GM18498 (cell line): ENCODE measurements at regions not wholly inside any gene's neighbourhood (a gene's known extent, or its start where the extent isn't known, plus 50 kb on each side); places are given as distances from the start of the nearest gene placed in this dataset.
"Not testable (repeated sequence)": the region's sequence is repeated elsewhere in the genome, so short reads cannot be mapped to it uniquely, and the experiment has no call there.

Source experiments
- ATAC-seq: cut with Tn5 transposase; IDR thresholded peaks from one replicate; pipeline ENCODE4 v1.9.1; 2021; ENCODE audit warnings: mild to moderate bottlenecking, moderate library complexity; ENCODE audit not compliant: unreplicated experiment

DNA sequence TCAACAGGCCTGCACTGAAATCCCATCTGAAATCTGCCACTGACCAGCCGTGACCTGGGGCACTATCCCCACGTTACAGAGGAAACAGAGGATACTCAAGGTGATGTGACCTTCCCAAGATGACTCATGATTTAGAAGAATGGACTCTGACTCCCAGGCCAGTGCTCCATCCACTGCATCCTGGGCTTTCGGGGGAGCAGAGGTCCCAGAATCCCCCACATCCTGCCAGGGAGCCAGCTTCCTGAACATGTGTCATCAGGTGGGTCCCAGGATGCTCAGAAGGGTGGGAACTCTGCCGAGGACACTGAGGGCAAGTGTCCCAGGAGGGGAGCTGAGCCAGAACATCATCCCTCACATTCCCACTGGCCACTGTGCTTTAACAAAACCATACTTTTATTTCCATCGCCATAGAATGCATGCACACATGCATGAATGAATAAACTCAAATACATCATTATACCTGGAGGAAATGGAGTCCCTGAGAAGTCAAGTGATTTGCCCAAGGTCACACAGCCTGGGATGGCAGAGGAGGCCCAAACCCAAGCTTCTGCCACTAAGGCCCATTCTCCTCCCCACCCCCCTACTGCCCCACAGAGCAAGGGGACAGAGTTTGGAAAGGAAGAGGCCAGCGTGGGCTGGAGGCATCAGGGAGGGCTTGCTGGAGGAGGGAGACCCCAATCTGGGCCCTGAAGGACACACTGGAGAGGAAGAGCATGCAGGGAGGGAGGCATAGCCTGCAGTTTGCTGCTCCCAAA lies 189.4 kb downstream of the MATN1 start:
- ATAC-seq = no peak

DNA sequence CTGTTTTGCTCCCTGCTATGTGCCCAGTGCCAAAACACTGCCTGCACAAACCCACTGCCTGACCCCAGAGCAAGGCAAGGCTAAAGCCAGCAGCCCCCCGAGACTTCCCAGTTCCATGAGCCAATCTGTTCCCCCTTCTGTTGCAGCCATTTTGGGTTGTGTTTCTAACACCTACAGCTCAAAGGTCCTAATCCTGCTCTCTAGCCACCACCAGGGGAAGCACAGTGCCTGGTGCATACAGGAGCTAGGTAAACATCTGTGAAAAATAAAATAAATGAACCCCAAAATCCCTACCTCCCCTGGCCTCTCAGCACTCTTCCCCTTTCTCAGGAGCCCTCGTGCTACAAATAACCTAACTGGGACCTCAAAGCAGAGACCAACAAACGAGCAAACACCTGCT lies 190.2 kb downstream of the MATN1 start:
- ATAC-seq = no peak

DNA sequence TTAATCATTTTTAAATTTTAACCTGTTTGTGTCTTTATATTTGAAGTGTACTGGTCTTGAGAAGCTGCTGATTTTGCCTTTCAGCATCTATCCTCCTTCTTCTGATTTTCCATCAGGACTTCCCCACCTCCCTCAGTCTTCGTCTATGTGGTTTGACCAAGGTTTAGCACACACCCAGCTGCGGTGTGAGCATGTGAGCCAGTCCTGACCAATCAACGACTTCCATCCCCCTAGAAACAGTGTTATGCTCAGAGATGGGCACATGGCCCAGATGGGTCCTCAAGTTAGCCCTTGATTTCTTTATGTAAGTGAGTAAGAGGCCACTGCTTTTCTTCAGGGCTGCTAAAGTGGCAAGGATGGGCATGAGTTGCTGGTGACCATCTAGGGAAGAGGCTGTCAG lies 190.8 kb downstream of the MATN1 start:
- ATAC-seq = no peak

DNA sequence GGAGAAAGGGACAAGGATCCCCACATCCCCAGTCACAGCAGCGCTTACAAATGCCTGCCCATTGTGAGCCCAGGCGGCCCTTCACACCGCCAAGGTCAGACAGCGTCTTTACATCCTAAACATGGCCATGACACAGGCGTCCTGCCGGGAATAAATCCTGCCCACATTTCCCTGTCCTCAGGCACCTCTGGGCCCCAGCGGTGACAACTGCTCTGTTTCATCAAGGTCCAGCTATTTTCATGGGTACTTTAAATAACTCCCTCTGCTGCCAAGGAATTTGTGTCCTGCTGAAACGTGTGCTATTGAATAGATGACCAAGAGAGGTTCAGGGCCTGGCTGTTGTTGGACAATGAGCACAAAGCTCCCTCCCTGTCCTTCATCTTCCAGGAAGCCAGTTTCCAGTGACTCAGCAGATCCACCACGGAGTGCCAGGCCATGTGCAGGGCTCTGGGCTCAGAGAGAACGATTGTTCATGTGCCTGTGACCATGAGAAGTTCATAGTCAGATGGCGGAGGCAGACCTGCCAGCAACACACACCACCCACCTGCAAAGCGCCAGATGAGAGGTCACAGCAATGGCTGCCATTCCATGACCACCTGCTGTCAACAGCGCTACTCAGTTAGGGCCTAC lies 195.8 kb downstream of the MATN1 start:
- no peak for ATAC-seq

DNA sequence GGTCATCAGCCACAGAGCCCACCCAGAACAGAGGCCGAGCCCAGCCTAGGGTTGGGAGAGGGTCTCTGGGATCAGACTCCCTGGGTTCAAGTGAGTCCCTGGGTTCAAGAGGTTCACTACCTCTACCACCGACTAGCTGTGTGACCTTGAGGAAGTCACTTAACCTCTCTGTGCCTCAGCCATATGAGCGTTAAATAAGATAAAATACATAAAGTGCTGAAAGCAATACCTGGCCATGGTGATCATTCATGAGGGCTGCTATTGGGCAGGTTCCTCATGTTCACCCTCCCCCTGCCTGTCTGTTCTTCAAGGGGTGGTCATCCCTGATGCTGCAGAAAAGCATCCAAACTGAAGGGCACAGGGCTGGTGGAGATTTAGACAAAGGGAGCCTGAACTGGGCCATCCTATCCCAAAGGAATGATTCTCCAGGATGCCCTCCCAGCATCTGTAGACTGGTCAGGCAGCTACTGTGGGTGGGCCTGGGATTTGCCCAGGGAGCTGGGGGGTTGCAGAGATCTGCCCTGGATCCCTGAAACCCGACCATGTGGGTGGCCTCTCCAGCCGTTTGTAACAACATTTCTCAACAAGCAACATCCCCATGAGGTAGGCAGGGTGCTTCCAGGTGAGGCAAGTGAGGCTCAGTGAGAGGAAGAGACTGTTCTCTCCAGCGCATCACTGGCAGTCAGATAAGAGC lies 196.6 kb downstream of the MATN1 start:
- no peak for ATAC-seq

DNA sequence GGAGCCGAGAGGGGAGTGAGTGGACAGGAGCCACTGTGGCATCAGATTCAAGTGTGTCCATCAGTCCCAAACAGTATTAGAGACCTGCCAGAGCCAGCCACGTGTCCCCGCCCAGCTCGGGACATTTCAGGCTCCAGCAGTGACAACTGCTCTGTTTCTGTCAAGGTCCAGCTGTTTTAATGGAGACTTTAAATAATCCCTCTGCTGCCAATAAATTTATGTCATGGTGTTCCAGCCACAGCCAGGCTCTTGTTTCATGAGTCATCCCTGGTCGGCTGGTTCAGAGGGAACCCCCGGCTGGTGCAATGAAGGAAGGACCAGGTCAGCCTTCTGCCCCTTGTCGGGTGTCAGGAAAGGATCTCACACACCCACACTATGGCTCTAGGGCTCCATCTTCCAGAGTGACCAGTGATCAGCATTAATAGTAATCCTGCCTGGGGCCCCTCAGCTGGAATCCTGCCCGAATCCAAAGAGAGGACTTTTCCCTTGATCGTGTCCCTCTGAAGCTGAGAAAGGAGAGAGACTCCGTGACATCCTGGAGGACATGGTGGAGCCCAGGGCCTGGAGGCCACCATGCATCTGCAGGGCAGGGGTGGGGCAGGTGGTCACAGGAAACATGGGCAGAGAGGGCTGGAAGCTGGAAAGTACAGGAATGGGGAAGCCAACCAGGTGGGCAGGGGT lies 197.3 kb downstream of the MATN1 start:
- no peak for ATAC-seq

DNA sequence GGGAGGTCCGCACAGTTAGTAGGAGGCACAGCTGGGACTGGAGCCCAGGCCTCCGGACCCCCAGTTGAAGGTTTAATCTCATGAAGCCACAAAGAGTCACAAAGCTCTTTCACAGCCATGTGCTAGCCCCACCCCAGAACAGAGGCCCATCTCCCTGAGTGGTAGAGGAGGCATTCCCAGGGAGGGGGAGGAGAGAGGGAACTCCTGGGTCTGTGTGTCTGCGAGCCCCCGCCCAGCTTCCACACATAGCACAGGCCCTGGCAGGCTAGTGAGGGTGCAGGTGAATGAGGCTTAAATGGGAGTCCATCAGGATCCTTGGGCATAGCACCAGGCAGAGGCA lies 197.8 kb downstream of the MATN1 start:
- no peak for ATAC-seq

DNA sequence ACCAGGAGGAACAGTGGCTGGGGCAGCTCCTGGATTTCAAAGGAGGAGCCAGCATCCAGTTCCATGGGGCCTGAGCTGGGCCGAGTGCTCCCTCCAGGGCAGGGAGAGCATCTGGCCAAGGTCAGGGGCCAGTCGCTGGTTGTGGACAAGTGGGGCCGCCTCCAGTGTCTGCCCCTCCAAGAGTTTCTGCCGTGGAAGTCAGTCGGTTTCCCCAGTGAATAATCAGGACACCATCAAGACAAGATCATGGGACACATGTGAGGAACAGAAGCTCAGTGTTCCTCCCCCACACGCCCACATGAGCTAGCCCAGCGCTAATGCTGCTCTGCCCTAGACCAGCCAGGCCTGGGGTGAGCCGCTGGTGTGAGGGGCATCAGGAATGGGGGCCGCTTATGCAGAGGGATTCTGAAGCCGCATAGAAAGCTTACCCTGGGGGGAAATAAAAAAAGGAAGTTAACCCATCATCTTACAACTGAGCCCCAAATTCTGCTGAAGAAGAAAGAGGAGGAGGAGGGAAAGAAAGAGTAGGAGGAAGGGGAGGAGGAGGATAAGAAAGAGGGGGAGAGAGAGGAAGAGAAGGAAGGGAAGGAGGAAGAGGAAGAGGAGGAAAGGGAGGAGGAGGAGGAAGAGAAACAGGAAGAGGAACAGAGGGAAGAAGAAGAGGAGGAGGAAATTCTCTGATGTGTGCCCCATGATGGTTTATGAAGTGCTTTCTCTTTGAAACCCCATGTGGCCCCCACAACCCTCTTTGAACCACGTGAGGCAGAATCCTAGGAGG lies 198.4 kb downstream of the MATN1 start:
- ATAC-seq = no peak

DNA sequence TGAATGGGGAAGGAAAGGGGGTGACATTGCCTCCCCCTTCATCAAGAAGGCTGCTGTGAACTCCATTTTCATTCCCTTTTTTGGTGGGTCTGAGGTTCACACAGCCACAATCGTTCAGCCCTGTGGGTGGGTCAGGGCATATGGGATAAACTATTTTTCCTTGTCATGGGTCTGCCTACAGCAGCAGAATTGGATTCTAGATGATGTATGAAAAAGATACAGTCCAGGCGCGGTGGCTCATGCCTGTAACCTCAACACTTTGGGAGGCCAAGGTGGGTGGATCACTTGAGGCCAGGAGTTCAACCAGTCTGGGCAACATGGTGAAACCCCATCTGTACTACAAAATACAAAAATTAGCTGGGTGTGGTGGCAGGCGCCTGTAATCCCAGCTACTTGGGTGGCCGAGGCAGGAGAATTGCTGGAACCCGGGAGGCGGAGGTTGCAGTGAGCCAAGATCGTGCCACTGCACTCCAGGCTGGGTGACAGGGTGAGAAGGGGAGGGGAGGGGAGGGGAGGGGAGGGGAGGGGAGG lies 199.3 kb downstream of the MATN1 start:
- ATAC-seq = not testable (repeated sequence)

DNA sequence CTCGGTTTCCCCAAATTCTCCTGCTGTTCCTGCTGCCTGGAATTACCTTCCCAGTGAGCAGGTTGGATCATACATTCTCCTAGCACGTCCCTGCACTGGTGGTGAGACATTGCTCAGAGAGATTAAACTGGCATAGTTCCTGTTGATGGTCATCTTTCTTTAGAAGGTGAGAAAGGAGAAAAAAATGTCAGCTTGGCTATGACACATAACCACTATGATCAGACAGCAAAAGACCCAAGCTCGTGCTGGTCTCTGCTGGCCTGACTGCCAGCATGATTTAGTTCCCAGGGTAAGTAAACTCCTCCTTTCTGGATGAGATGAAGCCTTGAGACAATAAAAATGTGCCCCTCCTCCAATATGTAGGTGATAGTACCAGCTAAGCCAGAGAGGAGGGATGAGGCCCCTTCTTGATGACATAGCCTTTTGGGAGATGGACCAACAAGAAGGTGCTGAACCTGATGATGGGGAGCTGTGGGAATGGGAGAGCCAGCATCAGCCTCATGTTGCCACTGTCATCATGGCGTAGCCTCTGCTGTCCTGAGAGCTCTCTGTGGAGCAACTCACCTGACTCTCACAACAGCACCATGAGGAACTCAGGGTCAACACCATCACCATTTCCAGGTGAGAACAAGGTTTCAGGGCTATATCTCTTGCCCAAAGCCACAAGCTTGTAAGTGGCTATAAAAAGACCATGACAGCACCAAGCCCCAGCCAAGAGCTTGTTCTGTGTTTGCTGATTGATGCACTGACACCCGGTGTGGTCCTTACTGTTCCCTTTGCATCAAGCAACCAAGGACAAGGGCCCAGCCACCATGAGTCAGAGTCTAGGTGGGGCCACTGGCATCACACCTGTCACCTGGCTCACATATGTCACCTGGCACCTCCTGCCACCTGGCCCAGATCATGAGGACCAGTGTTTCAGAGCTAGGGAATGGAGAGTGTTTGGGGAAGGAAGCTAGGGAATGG lies 200.0 kb downstream of the MATN1 start:
- no peak for ATAC-seq

DNA sequence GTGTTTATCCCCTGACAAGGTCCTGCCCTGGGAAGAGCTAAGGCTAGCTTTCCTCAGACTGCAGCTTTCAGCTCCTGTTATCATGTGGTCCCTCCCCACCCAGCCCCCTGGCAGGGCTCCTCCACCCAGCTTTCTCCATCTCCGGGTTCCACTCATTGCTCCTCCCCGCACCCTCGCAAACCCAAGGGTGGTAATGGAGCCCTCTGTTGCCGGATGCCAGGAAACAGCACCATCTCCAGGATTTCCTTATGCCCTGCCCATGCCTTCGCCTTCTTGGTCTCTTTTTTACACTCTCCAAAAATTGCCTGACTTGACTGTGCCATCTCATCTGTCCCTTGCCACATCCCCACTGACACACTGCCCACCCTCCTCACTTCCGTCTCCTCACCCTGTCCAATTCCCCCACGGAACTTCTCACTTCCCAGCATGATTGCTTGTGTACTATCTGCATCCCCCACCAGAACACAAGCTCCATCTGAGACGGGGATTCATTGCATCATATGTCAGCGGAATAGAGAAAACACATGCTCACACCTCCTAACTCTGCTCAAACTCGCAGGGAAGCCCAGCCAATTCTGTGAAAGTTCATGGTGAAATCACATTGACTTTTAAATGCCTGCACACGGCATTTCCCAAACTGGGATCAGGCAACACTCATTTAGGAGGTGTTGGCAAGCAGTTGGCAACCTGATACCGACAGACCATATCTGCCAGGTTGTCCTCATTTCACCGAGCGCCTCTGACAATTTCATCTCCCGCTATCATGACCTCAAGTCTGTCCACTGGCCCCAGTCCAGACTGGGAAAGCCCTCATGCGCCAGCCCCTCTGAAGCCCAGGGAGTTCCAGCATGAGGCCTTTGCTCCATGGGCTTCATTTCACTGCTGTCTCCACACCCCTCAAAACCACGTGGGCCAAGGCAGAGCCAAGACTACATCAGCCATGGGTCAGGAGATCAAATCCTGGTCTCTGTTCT lies 201.1 kb downstream of the MATN1 start:
- ATAC-seq = no peak

DNA sequence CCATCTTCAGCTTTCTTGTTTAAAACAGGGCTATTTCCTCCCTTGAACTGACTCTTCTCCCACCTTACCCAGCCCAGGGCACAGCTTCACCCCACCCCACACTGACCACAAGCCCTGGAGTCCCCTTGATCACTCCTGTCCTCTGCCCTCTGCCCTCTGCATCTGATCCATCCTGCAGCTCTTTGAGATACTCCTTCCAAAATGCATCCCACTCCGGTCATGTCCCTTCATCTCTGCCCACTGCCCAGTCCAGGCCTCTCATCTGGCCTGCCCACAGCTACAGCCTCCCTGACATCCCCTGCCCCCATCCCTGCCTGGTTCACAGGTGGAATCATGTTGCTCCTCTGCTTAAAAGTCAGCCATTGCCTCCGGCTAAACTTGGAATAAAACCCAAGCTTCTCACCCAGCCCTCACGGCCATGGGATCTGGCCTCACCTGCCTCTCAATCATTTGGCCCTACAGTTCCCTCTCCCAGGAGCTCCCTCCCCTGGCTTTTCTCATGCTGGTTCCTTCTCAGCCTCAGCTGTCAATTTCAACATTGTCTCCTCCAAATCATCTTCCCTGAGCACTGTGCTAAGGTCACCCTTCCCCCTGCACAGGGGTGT lies 202.0 kb downstream of the MATN1 start:
- no peak for ATAC-seq

DNA sequence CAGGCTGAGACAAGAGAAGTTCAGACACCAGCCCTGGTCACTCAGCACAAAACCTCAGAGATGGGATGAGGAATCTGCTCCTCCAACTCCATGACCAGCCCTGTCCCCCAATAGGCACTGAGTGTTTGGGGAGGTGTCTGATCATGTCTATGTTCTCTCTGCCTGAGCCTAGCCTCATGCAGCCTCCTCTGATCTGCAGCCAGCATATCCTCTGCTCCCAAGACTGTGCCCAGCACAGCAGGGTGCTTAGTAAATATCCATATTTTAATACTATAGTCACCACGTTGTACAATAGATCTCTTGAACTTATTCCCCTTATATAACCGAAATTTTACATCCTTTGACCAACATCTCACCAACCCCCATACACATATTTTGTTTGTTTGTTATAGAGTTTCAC lies 202.9 kb downstream of the MATN1 start:
- no peak for ATAC-seq

DNA sequence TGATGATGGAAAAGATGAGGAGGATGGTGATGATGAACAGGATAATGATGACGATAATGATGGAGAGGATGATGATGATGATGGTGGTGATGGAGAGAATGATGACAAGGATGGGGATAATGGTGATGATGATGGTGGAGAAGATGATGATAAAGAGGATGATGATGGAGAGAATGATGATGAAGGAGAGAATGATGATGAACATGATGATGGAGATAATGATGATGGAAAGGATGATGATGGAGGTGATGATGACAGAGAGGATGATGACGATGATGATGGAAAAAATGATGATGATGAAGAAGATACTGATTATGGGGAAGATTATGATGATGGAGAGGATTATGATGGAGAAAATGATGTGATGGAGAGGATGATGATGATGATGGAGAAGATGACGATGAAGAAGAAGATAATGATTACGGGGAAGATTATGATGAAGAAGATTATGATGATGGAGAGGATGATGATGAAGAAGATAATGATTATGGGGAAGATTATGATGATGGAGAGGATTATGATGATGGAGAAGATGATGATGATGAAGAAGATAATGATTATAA lies 204.1 kb downstream of the MATN1 start:
- ATAC-seq = no peak

DNA sequence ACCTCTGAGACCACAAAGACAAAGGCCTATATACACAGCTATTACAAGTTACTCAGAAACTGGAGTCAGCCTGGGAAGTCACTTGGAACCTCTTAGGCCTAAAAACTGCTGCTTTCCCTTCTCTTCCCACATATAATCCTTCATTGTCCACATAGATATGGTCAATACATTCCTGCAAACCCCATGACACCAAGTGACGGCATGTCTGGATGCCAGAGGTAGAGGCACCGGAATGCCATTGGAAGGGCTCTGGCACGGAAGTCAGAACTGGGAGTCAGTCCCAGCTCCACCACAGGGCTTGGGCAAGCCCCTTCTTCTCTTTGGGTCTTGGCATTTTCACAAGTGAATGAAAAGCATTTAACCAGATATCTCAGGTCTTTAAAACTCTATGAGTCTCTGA lies 204.7 kb downstream of the MATN1 start:
- no peak for ATAC-seq

DNA sequence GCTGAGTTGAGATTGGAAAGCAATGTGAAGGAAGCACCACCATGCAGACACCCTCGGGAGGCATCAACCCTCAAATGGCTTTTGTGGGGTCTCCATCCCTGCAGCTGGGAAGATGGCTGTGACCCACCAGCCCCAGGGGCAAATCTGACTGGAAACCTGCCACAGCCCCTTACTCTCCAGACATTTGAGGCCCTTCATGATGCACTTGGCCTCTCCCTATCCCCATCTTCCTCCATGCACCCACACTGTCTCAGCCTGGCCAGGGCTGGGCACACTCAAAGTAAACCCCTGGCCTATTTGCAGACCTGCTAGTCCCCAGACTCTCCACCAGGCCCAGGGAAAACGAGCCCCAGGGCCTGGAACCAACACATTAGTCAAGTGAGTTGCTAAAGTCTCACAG lies 205.2 kb downstream of the MATN1 start:
- ATAC-seq = no peak

DNA sequence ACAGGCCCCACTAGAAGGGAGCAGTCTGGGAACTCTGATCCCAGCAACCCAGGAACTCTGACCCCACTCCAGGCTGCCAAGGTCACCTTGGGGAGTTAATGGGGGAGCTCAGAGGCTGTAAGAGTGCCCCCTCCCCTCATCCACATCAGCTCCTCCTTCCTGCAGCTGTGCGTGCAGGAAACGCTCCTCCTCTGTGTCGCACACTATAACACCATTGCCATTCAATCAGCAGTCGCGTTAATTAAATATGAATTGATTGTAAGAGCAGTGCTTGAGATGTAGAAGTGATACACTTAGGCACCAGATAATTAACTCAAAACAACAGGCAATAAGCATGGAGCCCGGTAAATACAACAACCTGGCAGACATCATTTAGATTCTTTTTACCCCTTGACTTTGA lies 205.7 kb downstream of the MATN1 start:
- ATAC-seq = not testable (repeated sequence)

DNA sequence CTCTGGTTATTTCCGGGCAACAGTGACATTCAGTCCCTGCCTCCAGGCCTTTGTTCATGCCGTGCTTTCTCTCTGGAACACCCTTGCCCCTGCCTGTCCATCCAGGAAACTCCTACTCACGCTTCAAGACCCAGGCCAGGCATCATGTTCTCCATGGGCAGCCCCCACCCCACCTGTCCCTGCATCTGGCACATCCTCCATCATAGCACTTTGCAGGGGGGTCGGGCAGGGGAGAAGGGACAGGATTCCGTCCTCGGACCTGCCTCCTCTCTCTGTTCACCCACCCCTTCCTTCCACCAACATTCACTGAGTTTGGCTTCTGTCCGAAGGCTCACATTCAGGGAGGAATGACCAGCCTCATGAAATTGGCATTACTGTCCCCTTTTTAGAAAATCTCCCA lies 206.1 kb downstream of the MATN1 start:
- ATAC-seq = not testable (repeated sequence)
